PC-9 (cell line): ENCODE measurements at regions not wholly inside any gene's neighbourhood (a gene's known extent, or its start where the extent isn't known, plus 50 kb on each side); places are given as distances from the start of the nearest gene placed in this dataset.

Source experiments
- BruUV-seq: library from RNA; stranded (reverse); fragments of 400-500 nt; replicated peaks from 2 replicates; lab custom pipeline; 2021; lab: Mats Ljungman, UMichigan
- CTCF ChIA-PET: fragments of 300-600 bp; sonication (Branson Sonifier 250); formaldehyde crosslinking; loops from one replicate; lab custom pipeline; 2022; ENCODE audit warnings: antibody characterized with exemption; lab: Charles Lee
- POLR2A ChIA-PET: fragments of 300-600 bp; sonication (Branson Sonifier 250); formaldehyde crosslinking; loops from one replicate; lab custom pipeline; 2022; ENCODE audit warnings: antibody characterized with exemption; ENCODE audit not compliant: unreplicated experiment; lab: Charles Lee
- DNase-seq, 2 experiments: peaks; one replicate each; pipeline versions ENCODE4 v3.0.0 to v3.0.0-alpha.2; 2015 to 2022; ENCODE audit warnings: mixed read lengths in 1 of 2
- H2AFZ ChIP-seq: fragments of 200-600 bp; sonication (generic); 2 replicates; pipeline ENCODE4 v1.8.1; 2017; ENCODE audit warnings: antibody characterized with exemption
- H3F3A ChIP-seq: fragments of 200-600 bp; sonication (generic); 2 replicates; pipeline ENCODE4 v1.8.1; 2017; ENCODE audit warnings: antibody characterized with exemption, mild to moderate bottlenecking, low read depth; ENCODE audit not compliant: insufficient read depth
- H3K27ac ChIP-seq: fragments of 200-600 bp; sonication (generic); 2 replicates; pipeline ENCODE4 v1.6.1; 2016; ENCODE audit warnings: mixed run types
- H3K27me3 ChIP-seq: fragments of 200-600 bp; sonication (generic); 2 replicates; pipeline ENCODE4 v1.6.1; 2016; ENCODE audit warnings: low read depth, mixed run types; ENCODE audit not compliant: insufficient read depth
- H3K36me3 ChIP-seq: fragments of 200-600 bp; sonication (generic); 2 replicates; pipeline ENCODE4 v1.6.1; 2016; ENCODE audit warnings: low read depth, mixed run types
- H3K4me1 ChIP-seq: fragments of 200-600 bp; sonication (generic); replicated peaks from 2 replicates; pipeline ENCODE4 v1.6.1; 2016; ENCODE audit warnings: mixed run types; ENCODE audit not compliant: insufficient read depth
- H3K4me2 ChIP-seq: fragments of 200-600 bp; sonication (generic); 2 replicates; pipeline ENCODE4 v1.6.1; 2017; ENCODE audit warnings: mixed run types
- H3K4me3 ChIP-seq: fragments of 200-600 bp; sonication (generic); 2 replicates; pipeline ENCODE4 v1.6.1; 2016; ENCODE audit warnings: mixed run types
- H3K79me2 ChIP-seq: fragments of 200-600 bp; sonication (generic); 2 replicates; pipeline ENCODE4 v1.6.1; 2017; ENCODE audit warnings: low read depth, mixed run types
- H3K9me2 ChIP-seq: fragments of 200-600 bp; sonication (generic); 2 replicates; pipeline ENCODE4 v1.8.1; 2017; ENCODE audit warnings: mild to moderate bottlenecking; ENCODE audit not compliant: insufficient read depth
- H3K9me3 ChIP-seq: fragments of 200-600 bp; sonication (generic); 2 replicates; pipeline ENCODE4 v1.8.1; 2016; ENCODE audit warnings: low read depth; ENCODE audit not compliant: insufficient read depth
- H4K20me1 ChIP-seq: fragments of 200-600 bp; sonication (generic); 2 replicates; pipeline ENCODE4 v1.8.1; 2017; ENCODE audit not compliant: insufficient read depth
- EZH2 ChIP-seq: fragments of 200-600 bp; sonication (generic); IDR thresholded peaks from 2 replicates; pipeline ENCODE4 v1.8.0; 2017; ENCODE audit warnings: antibody characterized with exemption, low read depth
- intact Hi-C: fragments of 100-400 bp; cut with micrococcal nuclease; formaldehyde crosslinking; loops from one replicate; pipeline ENCODE4 v1.10.0; 2022; ENCODE audit not compliant: unreplicated experiment
- TF ChIP-seq, protein P1 (sequence below): fragments of 200-600 bp; sonication (generic); conservative IDR thresholded peaks from 2 replicates; pipeline ENCODE4 v1.6.1; 2017; ENCODE audit warnings: mixed run types, antibody characterized with exemption, mild to moderate bottlenecking, moderate library complexity

- peaks cover 43% of the 10 kb centered on the region; the same call in 1 of the 2 replicates for H3K27me3 ChIP-seq
- ChIA-PET POLR2A (no interaction called here), CTCF (no interaction called here)
- no TSS peak for BruUV-seq
- H3K9me2 ChIP-seq, result no peaks in the 10 kb centered on the region
- no peaks in the 10 kb centered on the region for H3K9me3 ChIP-seq
- H3K27ac ChIP-seq, result no peak overlapping the region
- no peak overlapping the region for H3K4me3 ChIP-seq
- no peak for DNase-seq
- no peaks in the 10 kb centered on the region for H3F3A ChIP-seq
- TF ChIP-seq, protein P1, sequence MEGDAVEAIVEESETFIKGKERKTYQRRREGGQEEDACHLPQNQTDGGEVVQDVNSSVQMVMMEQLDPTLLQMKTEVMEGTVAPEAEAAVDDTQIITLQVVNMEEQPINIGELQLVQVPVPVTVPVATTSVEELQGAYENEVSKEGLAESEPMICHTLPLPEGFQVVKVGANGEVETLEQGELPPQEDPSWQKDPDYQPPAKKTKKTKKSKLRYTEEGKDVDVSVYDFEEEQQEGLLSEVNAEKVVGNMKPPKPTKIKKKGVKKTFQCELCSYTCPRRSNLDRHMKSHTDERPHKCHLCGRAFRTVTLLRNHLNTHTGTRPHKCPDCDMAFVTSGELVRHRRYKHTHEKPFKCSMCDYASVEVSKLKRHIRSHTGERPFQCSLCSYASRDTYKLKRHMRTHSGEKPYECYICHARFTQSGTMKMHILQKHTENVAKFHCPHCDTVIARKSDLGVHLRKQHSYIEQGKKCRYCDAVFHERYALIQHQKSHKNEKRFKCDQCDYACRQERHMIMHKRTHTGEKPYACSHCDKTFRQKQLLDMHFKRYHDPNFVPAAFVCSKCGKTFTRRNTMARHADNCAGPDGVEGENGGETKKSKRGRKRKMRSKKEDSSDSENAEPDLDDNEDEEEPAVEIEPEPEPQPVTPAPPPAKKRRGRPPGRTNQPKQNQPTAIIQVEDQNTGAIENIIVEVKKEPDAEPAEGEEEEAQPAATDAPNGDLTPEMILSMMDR, result no peak
- TF ChIP-seq EZH2, result no peak
- intact Hi-C loops, result no loop called here
- no peak overlapping the region for H3K4me2 ChIP-seq
- H2AFZ ChIP-seq, result no peak overlapping the region
- no peaks in the 10 kb centered on the region for H3K4me1 ChIP-seq
- no peaks in the 10 kb centered on the region for H3K79me2 ChIP-seq
- H4K20me1 ChIP-seq, result no peaks in the 10 kb centered on the region
- no peaks in the 10 kb centered on the region for H3K36me3 ChIP-seq
Observed at GRCh38 chr10:128277267-128277840, 151.1 kb upstream of the MKI67 start.

DNA sequence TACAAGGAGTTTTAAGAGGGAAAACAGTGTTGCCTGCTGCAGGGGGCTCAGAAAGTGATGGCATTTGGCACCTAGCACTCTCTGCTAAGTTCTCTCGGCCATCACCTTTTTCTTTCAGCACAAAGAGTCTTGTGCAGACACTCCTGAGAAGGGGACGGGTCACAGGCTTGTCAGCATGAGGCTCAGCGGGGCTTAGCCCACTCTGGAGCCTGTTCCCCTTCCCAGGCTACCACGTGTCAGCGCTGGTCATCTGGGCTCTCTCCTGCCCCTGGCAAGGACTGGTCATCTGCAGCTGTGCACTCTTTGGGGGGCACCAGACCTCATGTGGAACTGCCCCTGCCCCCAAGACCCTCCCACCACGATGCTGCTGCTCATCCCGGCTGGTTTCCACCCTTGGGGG lies 152.1 kb upstream of the MKI67 start:
- no peaks in the 10 kb centered on the region for H3K79me2 ChIP-seq
- H4K20me1 ChIP-seq, result no peaks in the 10 kb centered on the region
- H3K4me2 ChIP-seq, result no peak overlapping the region
- H3K27ac ChIP-seq, result no peak overlapping the region
- H3K4me1 ChIP-seq, result no peaks in the 10 kb centered on the region
- no peak for DNase-seq
- TF ChIP-seq EZH2, result no peak
- TF ChIP-seq, protein P1, result no peak
- H3K9me3 ChIP-seq, result no peaks in the 10 kb centered on the region
- no peaks in the 10 kb centered on the region for H3K36me3 ChIP-seq
- BruUV-seq, result no TSS peak
- intact Hi-C loops, result no loop called here
- CTCF ChIA-PET, result no interaction called here
- H3K9me2 ChIP-seq, result no peaks in the 10 kb centered on the region
- peaks cover 37% of the 10 kb centered on the region; the same call in 1 of the 2 replicates for H3K27me3 ChIP-seq
- H2AFZ ChIP-seq, result no peak overlapping the region
- POLR2A ChIA-PET, result no interaction called here
- H3F3A ChIP-seq, result no peaks in the 10 kb centered on the region
- H3K4me3 ChIP-seq, result no peak overlapping the region

GRCh38 chr10:128280271-128280670 lies 154.0 kb upstream of the MKI67 start:
- Histone ChIP-seq H3K4me2 (no peak overlapping the region), H3F3A (no peaks in the 10 kb centered on the region), H3K27me3 (peaks cover 31% of the 10 kb centered on the region; the same call in 1 of the 2 replicates), H3K27ac (no peak overlapping the region), H4K20me1 (no peaks in the 10 kb centered on the region), H3K36me3 (no peaks in the 10 kb centered on the region), H3K4me1 (no peaks in the 10 kb centered on the region), H3K9me3 (no peaks in the 10 kb centered on the region), H3K4me3 (no peak overlapping the region), H3K79me2 (no peaks in the 10 kb centered on the region), H2AFZ (no peak overlapping the region), H3K9me2 (no peaks in the 10 kb centered on the region)
- no TSS peak for BruUV-seq
- POLR2A ChIA-PET, result no interaction called here
- TF ChIP-seq EZH2, result no peak
- TF ChIP-seq, protein P1, result no peak
- intact Hi-C loops, result no loop called here
- CTCF ChIA-PET, result no interaction called here
- no peak for DNase-seq
